Mesothelial cell of epicardium (in vitro differentiated cells): ENCODE measurements at regions not wholly inside any gene's neighbourhood (a gene's known extent, or its start where the extent isn't known, plus 50 kb on each side); places are given as distances from the start of the nearest gene placed in this dataset.
"Not testable (repeated sequence)": the region's sequence is repeated elsewhere in the genome, so short reads cannot be mapped to it uniquely, and the experiment has no call there.

Source experiments
- DNase-seq, 2 experiments: peaks; one replicate each; pipeline ENCODE4 v3.0.0; 2021; ENCODE audit warnings: low spot score in 2 of 2; ENCODE audit not compliant: unreplicated experiment in 2 of 2
- H3K27ac Mint-ChIP-seq: 2 replicates; pipeline ENCODE4 v1.8.0; 2021; ENCODE audit warnings: mixed read lengths
- H3K27me3 Mint-ChIP-seq: 2 replicates; pipeline ENCODE4 v1.8.0; 2021; ENCODE audit warnings: low read depth, mixed read lengths
- H3K36me3 Mint-ChIP-seq: 2 replicates; pipeline ENCODE4 v1.8.0; 2021; ENCODE audit warnings: mixed read lengths
- H3K4me1 Mint-ChIP-seq: 2 replicates; pipeline ENCODE4 v1.8.0; 2021; ENCODE audit warnings: mixed read lengths
- H3K4me3 Mint-ChIP-seq: 2 replicates; pipeline ENCODE4 v1.8.0; 2021; ENCODE audit warnings: mild to moderate bottlenecking, moderate library complexity, mixed read lengths
- H3K9me3 Mint-ChIP-seq: 2 replicates; pipeline ENCODE4 v1.8.0; 2021; ENCODE audit warnings: mixed read lengths
- TF ChIP-seq, protein P1 (sequence below): fragments of 200-600 bp; sonication (generic); IDR thresholded peaks from one replicate; pipeline ENCODE4 v1.5.0; 2021; ENCODE audit warnings: antibody characterized with exemption; ENCODE audit not compliant: unreplicated experiment

- TF ChIP-seq, protein P1, sequence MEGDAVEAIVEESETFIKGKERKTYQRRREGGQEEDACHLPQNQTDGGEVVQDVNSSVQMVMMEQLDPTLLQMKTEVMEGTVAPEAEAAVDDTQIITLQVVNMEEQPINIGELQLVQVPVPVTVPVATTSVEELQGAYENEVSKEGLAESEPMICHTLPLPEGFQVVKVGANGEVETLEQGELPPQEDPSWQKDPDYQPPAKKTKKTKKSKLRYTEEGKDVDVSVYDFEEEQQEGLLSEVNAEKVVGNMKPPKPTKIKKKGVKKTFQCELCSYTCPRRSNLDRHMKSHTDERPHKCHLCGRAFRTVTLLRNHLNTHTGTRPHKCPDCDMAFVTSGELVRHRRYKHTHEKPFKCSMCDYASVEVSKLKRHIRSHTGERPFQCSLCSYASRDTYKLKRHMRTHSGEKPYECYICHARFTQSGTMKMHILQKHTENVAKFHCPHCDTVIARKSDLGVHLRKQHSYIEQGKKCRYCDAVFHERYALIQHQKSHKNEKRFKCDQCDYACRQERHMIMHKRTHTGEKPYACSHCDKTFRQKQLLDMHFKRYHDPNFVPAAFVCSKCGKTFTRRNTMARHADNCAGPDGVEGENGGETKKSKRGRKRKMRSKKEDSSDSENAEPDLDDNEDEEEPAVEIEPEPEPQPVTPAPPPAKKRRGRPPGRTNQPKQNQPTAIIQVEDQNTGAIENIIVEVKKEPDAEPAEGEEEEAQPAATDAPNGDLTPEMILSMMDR, result no peak
- Mint-ChIP-seq H3K27ac (no peak overlapping the region), H3K36me3 (peaks cover 9% of the 10 kb centered on the region), H3K4me1 (peaks cover 6% of the 10 kb centered on the region), H3K9me3 (peaks cover 32% of the 10 kb centered on the region), H3K27me3 (no peaks in the 10 kb centered on the region), H3K4me3 (no peak overlapping the region)
- DNase-seq, result no peak
These were observed 800.8 kb downstream of the MCTP2 start for GRCh38 chr15:95032156-95032555.

DNA sequence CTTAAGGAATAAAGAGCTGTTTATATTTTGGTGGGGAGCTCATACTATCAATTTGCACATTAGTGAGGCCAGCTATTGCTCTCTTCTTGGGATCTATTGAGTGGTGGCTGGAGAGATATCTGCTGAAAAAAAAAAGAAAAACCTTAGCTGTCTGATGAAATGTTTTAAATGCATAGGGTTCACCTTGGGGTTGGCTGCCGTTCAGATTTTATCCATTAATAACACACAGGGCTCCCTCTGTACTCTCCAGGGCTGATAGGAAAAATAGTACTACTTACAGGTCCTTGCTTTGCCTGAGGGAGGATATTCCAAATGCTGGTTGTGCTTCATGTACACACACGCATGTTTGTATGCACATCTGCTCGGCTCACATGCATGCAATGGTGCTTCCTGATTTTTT is 803.7 kb downstream of the MCTP2 start:
- Mint-ChIP-seq H3K36me3 (peaks cover 12% of the 10 kb centered on the region), H3K27me3 (no peaks in the 10 kb centered on the region), H3K4me3 (no peak overlapping the region), H3K4me1 (peaks cover 6% of the 10 kb centered on the region), H3K9me3 (peaks cover 47% of the 10 kb centered on the region), H3K27ac (peak overlapping the region; percentile 67)
- TF ChIP-seq, protein P1, result no peak
- DNase-seq, result no peak

- TF ChIP-seq, protein P1, result no peak
- H3K4me3 Mint-ChIP-seq, result no peak overlapping the region
- H3K9me3 Mint-ChIP-seq, result peaks cover 15% of the 10 kb centered on the region
- no peaks in the 10 kb centered on the region for H3K4me1 Mint-ChIP-seq
- no peak for DNase-seq
- no peaks in the 10 kb centered on the region for H3K27me3 Mint-ChIP-seq
- H3K27ac Mint-ChIP-seq, result no peak overlapping the region
- peaks cover 6% of the 10 kb centered on the region for H3K36me3 Mint-ChIP-seq
These were observed 809.9 kb downstream of the MCTP2 start for GRCh38 chr15:95041297-95041696.

DNA sequence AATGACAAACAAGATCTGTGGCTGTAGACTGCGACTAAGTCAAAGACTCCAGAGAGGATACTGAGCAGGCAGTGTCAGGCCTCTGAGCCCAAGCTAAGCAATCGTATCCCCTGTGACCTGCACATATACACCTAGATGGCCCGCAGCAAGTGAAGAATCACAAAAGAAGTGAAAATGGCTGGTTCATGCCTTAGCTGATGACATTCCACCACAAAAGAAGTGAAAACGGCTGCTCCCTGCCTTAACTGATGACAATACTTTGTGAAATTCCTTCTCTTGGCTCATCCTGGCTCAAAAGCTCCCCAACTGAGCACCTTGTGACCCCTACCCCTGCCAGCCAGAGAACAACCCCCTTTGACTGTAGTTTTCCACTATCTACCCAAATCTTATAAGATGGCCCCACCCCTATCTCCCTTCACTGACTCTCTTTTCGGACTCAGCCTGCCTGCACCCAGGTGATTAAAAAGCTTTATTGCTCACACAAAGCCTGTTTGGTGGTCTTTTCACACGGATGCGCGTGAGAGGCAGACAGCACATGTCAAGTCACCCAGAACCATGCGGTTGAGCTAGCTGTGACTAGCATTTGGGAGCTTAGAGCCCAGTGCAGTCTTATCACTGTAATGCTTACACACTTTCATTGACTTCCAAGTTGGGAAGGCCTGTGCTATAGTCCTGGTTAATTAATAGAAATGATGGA is 812.0 kb downstream of the MCTP2 start:
- H3K4me1 Mint-ChIP-seq, DNase-seq, H3K4me3 Mint-ChIP-seq, H3K27ac Mint-ChIP-seq, H3K27me3 Mint-ChIP-seq: not testable (repeated sequence)
- H3K36me3 Mint-ChIP-seq, result peaks cover 11% of the 10 kb centered on the region
- peaks cover 25% of the 10 kb centered on the region for H3K9me3 Mint-ChIP-seq

DNA sequence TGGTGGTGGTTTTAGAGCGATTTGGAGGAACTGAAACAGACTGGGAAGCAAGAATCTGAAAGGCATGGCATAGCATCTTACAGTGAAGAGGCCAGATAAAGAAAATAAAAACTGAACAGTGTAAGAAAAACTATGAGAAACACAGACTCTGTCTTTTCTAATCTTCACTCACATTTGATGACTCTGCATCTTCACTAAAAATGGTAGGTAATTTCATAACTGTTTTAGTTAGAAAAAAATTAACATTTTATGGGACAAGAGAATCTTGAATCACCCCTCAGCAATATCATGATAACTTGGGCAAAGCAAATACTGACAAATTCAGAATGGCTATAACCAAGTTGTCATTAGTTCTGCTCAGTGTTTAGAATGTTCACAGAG is 812.6 kb downstream of the MCTP2 start:
- TF ChIP-seq, protein P1, result no peak
- Mint-ChIP-seq H3K4me1 (no peaks in the 10 kb centered on the region), H3K27me3 (no peaks in the 10 kb centered on the region), H3K9me3 (peaks cover 29% of the 10 kb centered on the region), H3K36me3 (peaks cover 13% of the 10 kb centered on the region), H3K4me3 (no peak overlapping the region), H3K27ac (no peak overlapping the region)
- DNase-seq, result no peak

- H3K4me1 Mint-ChIP-seq, result no peaks in the 10 kb centered on the region
- no peak for DNase-seq
- H3K27me3 Mint-ChIP-seq, result no peaks in the 10 kb centered on the region
- H3K9me3 Mint-ChIP-seq, result peaks cover 32% of the 10 kb centered on the region
- no peak overlapping the region for H3K4me3 Mint-ChIP-seq
- peaks cover 16% of the 10 kb centered on the region for H3K36me3 Mint-ChIP-seq
- TF ChIP-seq, protein P1, result no peak
- H3K27ac Mint-ChIP-seq, result no peak overlapping the region
These were observed 813.5 kb downstream of the MCTP2 start for GRCh38 chr15:95044745-95045417.
